ENCODE measurements at regions not wholly inside any gene's neighbourhood (a gene's known extent, or its start where the extent isn't known, plus 50 kb on each side); places are given as distances from the start of the nearest gene placed in this dataset.

DNA sequence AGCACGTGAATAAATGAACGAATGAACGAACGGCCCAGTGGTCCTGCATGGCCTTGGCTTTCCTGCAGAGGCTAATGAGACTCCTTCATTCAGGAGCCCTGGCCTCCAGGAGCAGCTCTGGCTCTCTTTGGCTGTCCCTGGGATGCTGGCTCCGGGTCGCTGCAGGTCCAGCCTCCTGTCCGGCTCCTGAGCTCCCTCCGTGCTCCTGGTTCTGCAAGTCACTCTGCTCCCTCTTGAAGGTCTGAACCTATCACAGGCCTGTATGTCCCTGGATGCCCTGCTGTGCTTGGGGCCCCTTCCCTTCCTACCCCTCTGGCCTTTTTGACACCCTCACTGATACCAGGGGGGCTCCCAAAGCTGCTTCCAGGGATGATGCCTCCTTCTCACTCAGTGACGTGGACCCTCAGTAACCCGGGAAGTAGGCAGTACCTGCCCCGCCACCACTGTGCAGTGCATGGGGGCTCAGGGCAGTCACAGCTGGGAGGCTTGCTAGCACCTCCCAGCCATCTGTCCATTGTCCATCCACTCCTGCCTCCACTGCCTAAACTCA is 133.7 kb upstream of the C14orf180 start:
- peaks cover 10% of the 10 kb centered on the region for H3K9me3 Mint-ChIP-seq (ENCODE audit: unreplicated experiment)
- peaks cover 8% of the 10 kb centered on the region for H3K36me3 Mint-ChIP-seq (ENCODE audit: unreplicated experiment)
- TF ChIP-seq, protein P1, sequence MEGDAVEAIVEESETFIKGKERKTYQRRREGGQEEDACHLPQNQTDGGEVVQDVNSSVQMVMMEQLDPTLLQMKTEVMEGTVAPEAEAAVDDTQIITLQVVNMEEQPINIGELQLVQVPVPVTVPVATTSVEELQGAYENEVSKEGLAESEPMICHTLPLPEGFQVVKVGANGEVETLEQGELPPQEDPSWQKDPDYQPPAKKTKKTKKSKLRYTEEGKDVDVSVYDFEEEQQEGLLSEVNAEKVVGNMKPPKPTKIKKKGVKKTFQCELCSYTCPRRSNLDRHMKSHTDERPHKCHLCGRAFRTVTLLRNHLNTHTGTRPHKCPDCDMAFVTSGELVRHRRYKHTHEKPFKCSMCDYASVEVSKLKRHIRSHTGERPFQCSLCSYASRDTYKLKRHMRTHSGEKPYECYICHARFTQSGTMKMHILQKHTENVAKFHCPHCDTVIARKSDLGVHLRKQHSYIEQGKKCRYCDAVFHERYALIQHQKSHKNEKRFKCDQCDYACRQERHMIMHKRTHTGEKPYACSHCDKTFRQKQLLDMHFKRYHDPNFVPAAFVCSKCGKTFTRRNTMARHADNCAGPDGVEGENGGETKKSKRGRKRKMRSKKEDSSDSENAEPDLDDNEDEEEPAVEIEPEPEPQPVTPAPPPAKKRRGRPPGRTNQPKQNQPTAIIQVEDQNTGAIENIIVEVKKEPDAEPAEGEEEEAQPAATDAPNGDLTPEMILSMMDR (IDR thresholded peaks at IDR 0.05; ENCODE audit: partially characterized antibody, unreplicated experiment) = no peak
- no peak overlapping the region for H3K27ac Mint-ChIP-seq (ENCODE audit: unreplicated experiment)
- no peak for DNase-seq
- no peak overlapping the region for H3K4me3 Mint-ChIP-seq (ENCODE audit: unreplicated experiment)
- peaks cover 3% of the 10 kb centered on the region for H3K4me1 Mint-ChIP-seq (ENCODE audit: low read depth, unreplicated experiment)
- peaks cover 8% of the 10 kb centered on the region for H3K27me3 Mint-ChIP-seq (ENCODE audit: unreplicated experiment)

DNA sequence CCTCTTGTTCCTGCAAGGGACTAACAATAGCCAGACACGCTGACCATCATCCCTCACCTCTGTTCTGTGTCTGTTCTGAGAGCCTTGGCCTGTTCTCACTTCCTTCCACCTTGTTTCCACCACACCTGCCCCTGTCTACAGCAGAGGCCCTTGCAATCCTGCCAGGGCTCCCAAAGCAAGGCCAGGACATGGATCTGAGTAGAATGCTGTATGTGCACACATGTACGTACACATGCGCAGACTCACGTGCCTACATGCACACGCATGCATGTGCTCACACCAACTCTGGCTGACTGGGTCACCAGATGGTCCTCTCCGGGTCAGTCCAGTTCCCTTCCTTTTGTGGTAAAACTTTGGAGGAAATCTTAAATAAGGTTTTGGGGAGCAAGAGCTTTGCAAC is 133.0 kb upstream of the C14orf180 start:
- TF ChIP-seq, protein P1 (IDR thresholded peaks at IDR 0.05; ENCODE audit: partially characterized antibody, unreplicated experiment) = no peak
- no peak for DNase-seq
- Mint-ChIP-seq H3K27ac (ENCODE audit: unreplicated experiment) (no peak overlapping the region), H3K36me3 (ENCODE audit: unreplicated experiment) (peaks cover 8% of the 10 kb centered on the region), H3K27me3 (ENCODE audit: unreplicated experiment) (peaks cover 8% of the 10 kb centered on the region), H3K9me3 (ENCODE audit: unreplicated experiment) (peaks cover 10% of the 10 kb centered on the region), H3K4me1 (ENCODE audit: low read depth, unreplicated experiment) (peaks cover 3% of the 10 kb centered on the region), H3K4me3 (ENCODE audit: unreplicated experiment) (no peak overlapping the region)

DNA sequence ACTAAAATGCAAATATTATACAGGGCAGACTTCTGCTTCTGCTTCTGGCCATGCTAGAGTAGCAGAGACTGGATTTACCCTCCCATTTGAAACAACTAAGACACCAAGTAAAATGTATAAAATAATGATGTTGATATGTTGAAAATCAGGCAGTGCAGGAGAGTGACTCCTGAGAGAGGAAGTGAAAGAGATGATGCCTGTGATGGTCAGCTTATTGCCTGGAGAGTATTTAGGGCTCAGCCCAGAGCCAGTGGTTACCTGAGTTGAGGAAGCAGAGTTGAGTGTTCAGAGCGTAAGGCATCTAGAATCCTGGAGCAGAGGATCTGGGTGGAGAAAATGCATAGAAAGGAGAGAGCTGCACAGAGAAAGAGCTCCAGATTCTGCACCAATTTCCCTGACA is 131.8 kb upstream of the C14orf180 start:
- H3K4me3 Mint-ChIP-seq (ENCODE audit: unreplicated experiment) = no peak overlapping the region
- H3K36me3 Mint-ChIP-seq (ENCODE audit: unreplicated experiment) = peaks cover 8% of the 10 kb centered on the region
- H3K9me3 Mint-ChIP-seq (ENCODE audit: unreplicated experiment) = peaks cover 10% of the 10 kb centered on the region
- H3K27me3 Mint-ChIP-seq (ENCODE audit: unreplicated experiment) = peaks cover 8% of the 10 kb centered on the region
- no peak for DNase-seq
- H3K4me1 Mint-ChIP-seq (ENCODE audit: low read depth, unreplicated experiment) = peaks cover 3% of the 10 kb centered on the region
- TF ChIP-seq, protein P1 (IDR thresholded peaks at IDR 0.05; ENCODE audit: partially characterized antibody, unreplicated experiment) = no peak
- H3K27ac Mint-ChIP-seq (ENCODE audit: unreplicated experiment) = no peak overlapping the region

DNA sequence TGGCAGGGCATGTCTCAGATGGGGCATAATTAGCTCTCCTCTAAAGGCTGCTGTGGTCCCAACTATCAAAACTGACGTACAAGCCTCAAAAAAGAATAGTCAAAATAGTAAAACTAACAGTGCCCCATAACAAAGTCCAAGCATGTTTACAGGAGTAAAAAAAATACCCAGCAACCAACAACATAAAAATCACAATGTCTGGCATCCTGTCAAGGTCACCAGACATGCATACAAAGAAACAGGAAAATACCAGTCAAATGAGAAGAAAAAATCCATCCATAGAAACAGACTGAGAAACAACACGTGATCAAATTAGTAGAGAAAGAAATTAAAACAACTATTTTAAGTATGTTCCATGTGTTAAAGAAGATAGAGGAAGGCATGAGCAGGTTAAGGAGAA is 131.2 kb upstream of the C14orf180 start:
- peaks cover 8% of the 10 kb centered on the region for H3K36me3 Mint-ChIP-seq (ENCODE audit: unreplicated experiment)
- H3K4me1 Mint-ChIP-seq (ENCODE audit: low read depth, unreplicated experiment) = peaks cover 3% of the 10 kb centered on the region
- TF ChIP-seq, protein P1 (IDR thresholded peaks at IDR 0.05; ENCODE audit: partially characterized antibody, unreplicated experiment) = no peak
- no peak overlapping the region for H3K27ac Mint-ChIP-seq (ENCODE audit: unreplicated experiment)
- H3K9me3 Mint-ChIP-seq (ENCODE audit: unreplicated experiment) = peaks cover 10% of the 10 kb centered on the region
- no peak for DNase-seq
- no peak overlapping the region for H3K4me3 Mint-ChIP-seq (ENCODE audit: unreplicated experiment)
- H3K27me3 Mint-ChIP-seq (ENCODE audit: unreplicated experiment) = peaks cover 8% of the 10 kb centered on the region

DNA sequence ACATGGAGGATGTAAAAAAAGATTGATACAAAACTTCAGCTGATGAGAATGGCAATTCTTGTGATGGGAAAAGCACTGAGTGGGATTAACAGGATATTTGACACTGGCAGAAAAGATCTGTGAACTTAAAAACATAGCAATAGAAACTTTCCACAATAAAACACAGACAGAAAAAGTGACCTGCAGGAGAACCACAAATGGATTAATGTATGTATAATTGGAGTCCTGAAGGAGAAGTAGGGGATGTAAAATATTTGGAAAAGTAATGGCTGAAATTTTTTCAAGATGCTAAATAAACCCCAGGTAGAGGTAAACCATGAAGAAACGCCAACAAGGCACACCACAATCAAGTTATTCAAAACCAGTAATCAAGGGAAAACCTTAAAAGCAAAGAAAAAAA is 130.8 kb upstream of the C14orf180 start:
- no peak overlapping the region for H3K27ac Mint-ChIP-seq (ENCODE audit: unreplicated experiment)
- H3K36me3 Mint-ChIP-seq (ENCODE audit: unreplicated experiment) = peaks cover 8% of the 10 kb centered on the region
- peaks cover 3% of the 10 kb centered on the region for H3K4me1 Mint-ChIP-seq (ENCODE audit: low read depth, unreplicated experiment)
- H3K27me3 Mint-ChIP-seq (ENCODE audit: unreplicated experiment) = peaks cover 8% of the 10 kb centered on the region
- TF ChIP-seq, protein P1 (IDR thresholded peaks at IDR 0.05; ENCODE audit: partially characterized antibody, unreplicated experiment) = no peak
- no peak overlapping the region for H3K4me3 Mint-ChIP-seq (ENCODE audit: unreplicated experiment)
- peaks cover 7% of the 10 kb centered on the region for H3K9me3 Mint-ChIP-seq (ENCODE audit: unreplicated experiment)
- DNase-seq = no peak

Measured in glutamatergic neuron (in vitro differentiated cells).